HEK293 (cell line): ENCODE measurements at regions not wholly inside any gene's neighbourhood (a gene's known extent, or its start where the extent isn't known, plus 50 kb on each side); places are given as distances from the start of the nearest gene placed in this dataset.

ENCODE experiments used
- CTCF ChIA-PET: fragments of 350-600 bp; formaldehyde crosslinking; extraction: SDS; loops from one replicate; lab custom pipeline; 2021; ENCODE audit warnings: antibody characterized with exemption; lab: Yijun Ruan, JAX
- POLR2A ChIA-PET: fragments of 300-600 bp; formaldehyde crosslinking; extraction: SDS; loops from one replicate; lab custom pipeline; 2020; ENCODE audit warnings: antibody characterized with exemption, inconsistent platforms; lab: Yijun Ruan, JAX
- H3K27ac ChIP-seq: fragments of 200-500 bp; sonication (Bioruptor generic); 2 replicates; pipeline ENCODE4 v1.5.1; 2014; ENCODE audit warnings: low read depth, low read length, control low read depth, inconsistent platforms; ENCODE audit errors: extremely low read depth
- H3K36me3 ChIP-seq, 2 experiments: fragments of 200-500 bp in 1 of 2; sonication (Bioruptor generic) in 1 of 2; 1 replicate in 1 of 2; 2 replicates in 1 of 2; pipeline ENCODE4 v1.5.1; 2014 to 2017; ENCODE audit warnings: inconsistent platforms in 2 of 2, low read length in 2 of 2; ENCODE audit not compliant: control insufficient read depth in 2 of 2, insufficient read depth in 1 of 2
- H3K4me1 ChIP-seq: fragments of 200-500 bp; sonication (Bioruptor generic); 2 replicates; pipeline ENCODE4 v1.5.1; 2014; ENCODE audit warnings: mild to moderate bottlenecking, low read length, inconsistent platforms; ENCODE audit not compliant: control insufficient read depth, insufficient read depth
- H3K4me3 ChIP-seq: 2 replicates; pipeline ENCODE4 v1.5.1; 2011; ENCODE audit warnings: low read depth, mild to moderate bottlenecking, control low read depth, low read length, moderate library complexity
- H3K9me3 ChIP-seq: fragments of 200-500 bp; sonication (Bioruptor generic); 2 replicates; pipeline ENCODE4 v1.5.1; 2014; ENCODE audit warnings: low read depth, low read length, inconsistent platforms; ENCODE audit not compliant: control insufficient read depth, insufficient read depth
- FEZF1 ChIP-seq: fragments of 450-650 bp; formaldehyde crosslinking; IDR thresholded peaks from 2 replicates; pipeline ENCODE4 v1.5.1; 2016; ENCODE audit warnings: missing biosample characterization, missing genetic modification characterization
- GLI4 ChIP-seq: fragments of 450-650 bp; formaldehyde crosslinking; IDR thresholded peaks from 2 replicates; pipeline ENCODE4 v1.5.1; 2016; ENCODE audit warnings: missing biosample characterization, missing genetic modification characterization
- GLIS2 ChIP-seq: fragments of 450-650 bp; formaldehyde crosslinking; IDR thresholded peaks from 2 replicates; pipeline ENCODE4 v1.5.1; 2016; ENCODE audit warnings: missing biosample characterization, missing genetic modification characterization
- PRDM2 ChIP-seq: fragments of 450-650 bp; formaldehyde crosslinking; IDR thresholded peaks from 2 replicates; pipeline ENCODE4 v1.5.1; 2016; ENCODE audit warnings: missing biosample characterization, missing genetic modification characterization, borderline replicate concordance
- PRDM4 ChIP-seq: fragments of 450-650 bp; formaldehyde crosslinking; IDR thresholded peaks from 2 replicates; pipeline ENCODE4 v1.5.1; 2017; ENCODE audit warnings: missing biosample characterization, missing genetic modification characterization
- ZEB2 ChIP-seq: fragments of 450-650 bp; formaldehyde crosslinking; IDR thresholded peaks from 2 replicates; pipeline ENCODE4 v1.5.1; 2016; ENCODE audit warnings: missing biosample characterization, missing genetic modification characterization
- ZNF169 ChIP-seq: fragments of 450-650 bp; formaldehyde crosslinking; IDR thresholded peaks from 2 replicates; pipeline ENCODE4 v1.5.1; 2016; ENCODE audit warnings: missing biosample characterization, missing genetic modification characterization
- ZNF174 ChIP-seq: fragments of 450-650 bp; formaldehyde crosslinking; IDR thresholded peaks from 2 replicates; pipeline ENCODE4 v1.5.0; 2017; ENCODE audit warnings: missing biosample characterization, mild to moderate bottlenecking, missing genetic modification characterization
- ZNF366 ChIP-seq: fragments of 450-650 bp; formaldehyde crosslinking; conservative IDR thresholded peaks from 2 replicates; pipeline ENCODE4 v1.5.1; 2016; ENCODE audit warnings: missing biosample characterization, missing genetic modification characterization
- ZNF394 ChIP-seq: fragments of 450-650 bp; formaldehyde crosslinking; IDR thresholded peaks from 2 replicates; pipeline ENCODE4 v1.5.1; 2016; ENCODE audit warnings: missing biosample characterization, missing genetic modification characterization, mild to moderate bottlenecking, moderate library complexity, borderline replicate concordance
- ZNF521 ChIP-seq: fragments of 450-650 bp; formaldehyde crosslinking; IDR thresholded peaks from 2 replicates; pipeline ENCODE4 v1.5.1; 2017; ENCODE audit warnings: missing biosample characterization, mild to moderate bottlenecking, missing genetic modification characterization
- ZNF596 ChIP-seq: fragments of 450-650 bp; IDR thresholded peaks from 2 replicates; pipeline ENCODE4 v1.5.0; 2018; ENCODE audit warnings: missing biosample characterization, mild to moderate bottlenecking, missing genetic modification characterization, moderate library complexity
- ZNF639 ChIP-seq: fragments of 450-650 bp; formaldehyde crosslinking; IDR thresholded peaks from 2 replicates; pipeline ENCODE4 v1.5.1; 2016; ENCODE audit warnings: missing biosample characterization, missing genetic modification characterization
- ZSCAN16 ChIP-seq: fragments of 450-650 bp; formaldehyde crosslinking; IDR thresholded peaks from 2 replicates; pipeline ENCODE4 v1.5.1; 2016; ENCODE audit warnings: missing biosample characterization, missing genetic modification characterization
- ZSCAN4 ChIP-seq: fragments of 450-650 bp; formaldehyde crosslinking; IDR thresholded peaks from 2 replicates; pipeline ENCODE4 v1.5.1; 2017; ENCODE audit warnings: missing biosample characterization, missing genetic modification characterization

GRCh38 chr18:27239669-27240068 lies 54.6 kb upstream of the CHST9 start:
- CTCF ChIA-PET = no interaction called here
- Histone ChIP-seq H3K27ac (no peak overlapping the region), H3K4me1 (no peaks in the 10 kb centered on the region), H3K9me3 (no peaks in the 10 kb centered on the region)
- TF ChIP-seq GLIS2 (tag by site-specific recombination) (no peak), ZNF639 (tag by site-specific recombination) (no peak)
- TF ChIP-seq, all 188 proteins: peak for 0
- POLR2A ChIA-PET = no interaction called here
- Histone ChIP-seq H3K36me3 (no peaks in the 10 kb centered on the region), H3K4me3 (no peak overlapping the region)

- no peak for TF ChIP-seq ZNF394 (tag by site-specific recombination)
- TF ChIP-seq ZNF596 (tag by site-specific recombination) = no peak
- TF ChIP-seq ZSCAN16 = no peak
- TF ChIP-seq ZNF521 (tag by site-specific recombination) = no peak
- no peak for TF ChIP-seq FEZF1
- TF ChIP-seq GLI4 (tag by site-specific recombination) = no peak
- TF ChIP-seq PRDM4 (tag by site-specific recombination) = no peak
- TF ChIP-seq PRDM2 = no peak
- no peak for TF ChIP-seq ZNF169 (tag by site-specific recombination)
- no peak for TF ChIP-seq ZNF174 (tag by site-specific recombination)
- TF ChIP-seq ZNF366 (tag by site-specific recombination) = no peak
- no peak for TF ChIP-seq ZSCAN4
- TF ChIP-seq ZEB2 = no peak
- TF ChIP-seq, all 188 proteins: peak for 0
- no peaks in the 10 kb centered on the region for H3K9me3 ChIP-seq
- no peak overlapping the region for H3K27ac ChIP-seq
- no peak overlapping the region for H3K4me3 ChIP-seq
- H3K36me3 ChIP-seq = no peaks in the 10 kb centered on the region
- ChIA-PET POLR2A (no interaction called here), CTCF (interaction anchor here (0.5 kb wide), 1 partner anchor 267 kb away, joined by 5 read pairs; no protein-coding TSS in a partner anchor)
- H3K4me1 ChIP-seq = no peaks in the 10 kb centered on the region
Measured at GRCh38 chr18:27235218-27235870, 50.2 kb upstream of the CHST9 start.
